ENCODE measurements at regions not wholly inside any gene's neighbourhood (a gene's known extent, or its start where the extent isn't known, plus 50 kb on each side); places are given as distances from the start of the nearest gene placed in this dataset.

DNA sequence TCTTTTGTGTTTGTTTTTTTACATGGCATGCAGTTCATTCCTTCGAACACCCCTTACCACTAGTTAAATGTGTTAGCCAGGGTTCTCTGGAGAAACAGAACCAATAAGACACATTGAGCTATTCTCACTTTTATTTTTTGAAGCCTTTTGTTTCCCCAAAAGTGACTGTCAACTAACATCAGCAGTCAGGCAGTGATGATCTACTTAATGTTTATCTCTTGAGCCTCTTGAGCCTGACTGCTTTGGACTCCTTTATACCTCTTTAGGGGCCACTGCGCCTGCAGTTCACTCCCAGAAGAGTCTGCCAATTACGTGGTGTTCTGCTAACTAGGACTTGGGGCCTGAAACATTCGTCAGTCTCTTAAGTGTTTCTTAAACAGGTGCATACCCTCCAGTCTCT, 163.7 kb upstream of the FLRT2 start:
- H3K27ac ChIP-seq, result no peak overlapping the region
- no peaks in the 10 kb centered on the region for H3K9me2 ChIP-seq (replicated peaks; ENCODE audit: insufficient read depth)
- H3K4me2 ChIP-seq, result no peak overlapping the region
- DNase-seq (ENCODE audit: low spot score), result no peak
- H3K9me3 ChIP-seq (ENCODE audit: low read depth), result no peaks in the 10 kb centered on the region
- H3K4me3 ChIP-seq, result no peak overlapping the region
- no peak overlapping the region for H2AFZ ChIP-seq
- TF ChIP-seq EZH2 (IDR thresholded peaks at IDR 0.05; ENCODE audit: borderline replicate concordance), result no peak
- no peak for TF ChIP-seq EZH2phosphoT487 (IDR thresholded peaks at IDR 0.05; ENCODE audit: low read depth, severe bottlenecking, unreplicated experiment)
- TF ChIP-seq, protein P1, sequence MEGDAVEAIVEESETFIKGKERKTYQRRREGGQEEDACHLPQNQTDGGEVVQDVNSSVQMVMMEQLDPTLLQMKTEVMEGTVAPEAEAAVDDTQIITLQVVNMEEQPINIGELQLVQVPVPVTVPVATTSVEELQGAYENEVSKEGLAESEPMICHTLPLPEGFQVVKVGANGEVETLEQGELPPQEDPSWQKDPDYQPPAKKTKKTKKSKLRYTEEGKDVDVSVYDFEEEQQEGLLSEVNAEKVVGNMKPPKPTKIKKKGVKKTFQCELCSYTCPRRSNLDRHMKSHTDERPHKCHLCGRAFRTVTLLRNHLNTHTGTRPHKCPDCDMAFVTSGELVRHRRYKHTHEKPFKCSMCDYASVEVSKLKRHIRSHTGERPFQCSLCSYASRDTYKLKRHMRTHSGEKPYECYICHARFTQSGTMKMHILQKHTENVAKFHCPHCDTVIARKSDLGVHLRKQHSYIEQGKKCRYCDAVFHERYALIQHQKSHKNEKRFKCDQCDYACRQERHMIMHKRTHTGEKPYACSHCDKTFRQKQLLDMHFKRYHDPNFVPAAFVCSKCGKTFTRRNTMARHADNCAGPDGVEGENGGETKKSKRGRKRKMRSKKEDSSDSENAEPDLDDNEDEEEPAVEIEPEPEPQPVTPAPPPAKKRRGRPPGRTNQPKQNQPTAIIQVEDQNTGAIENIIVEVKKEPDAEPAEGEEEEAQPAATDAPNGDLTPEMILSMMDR (IDR thresholded peaks at IDR 0.05; ENCODE audit: poor library complexity), result no peak
- H4K20me1 ChIP-seq (ENCODE audit: insufficient read depth, poor library complexity, severe bottlenecking), result no peaks in the 10 kb centered on the region
- H3K4me1 ChIP-seq (ENCODE audit: insufficient read depth), result peaks cover 6% of the 10 kb centered on the region
- no peaks in the 10 kb centered on the region for H3K27me3 ChIP-seq
- WGBS (ENCODE audit: low lambda C conversion rate, missing lambda C conversion rate), result 86% methylated on average over 4 of the region's 4 CpGs
- no peaks in the 10 kb centered on the region for H3K79me2 ChIP-seq
- no peaks in the 10 kb centered on the region for H3K36me3 ChIP-seq (replicated peaks; ENCODE audit: insufficient read depth, low read depth)

DNA sequence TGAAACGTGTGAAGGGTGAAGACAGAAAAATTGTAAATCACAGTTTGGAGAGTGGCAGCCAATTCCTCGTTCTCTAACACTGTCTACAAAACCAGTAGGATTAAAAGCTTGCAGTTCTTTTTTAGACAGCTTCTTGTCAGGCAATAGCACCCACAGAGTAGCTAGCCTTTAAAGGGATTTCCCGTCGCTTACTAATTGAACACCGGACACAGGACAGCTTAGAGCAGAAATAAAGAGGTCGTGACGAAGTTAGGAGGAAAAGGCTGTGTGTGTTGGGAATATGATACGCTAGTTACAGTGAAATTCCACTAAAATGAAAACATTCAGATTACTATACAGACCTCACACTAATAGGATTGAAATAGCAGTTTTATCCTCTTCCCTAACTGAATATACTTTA, 149.1 kb upstream of the FLRT2 start:
- no peaks in the 10 kb centered on the region for H3K9me2 ChIP-seq (replicated peaks; ENCODE audit: insufficient read depth)
- 58% methylated on average over 8 of the region's 8 CpGs for WGBS (ENCODE audit: low lambda C conversion rate, missing lambda C conversion rate)
- no peak for TF ChIP-seq EZH2phosphoT487 (IDR thresholded peaks at IDR 0.05; ENCODE audit: low read depth, severe bottlenecking, unreplicated experiment)
- TF ChIP-seq EZH2 (IDR thresholded peaks at IDR 0.05; ENCODE audit: borderline replicate concordance), result no peak
- TF ChIP-seq, protein P1 (IDR thresholded peaks at IDR 0.05; ENCODE audit: poor library complexity), result no peak
- no peaks in the 10 kb centered on the region for H3K27me3 ChIP-seq
- H2AFZ ChIP-seq, result peak overlapping the region; percentile 17
- no peaks in the 10 kb centered on the region for H3K4me1 ChIP-seq (ENCODE audit: insufficient read depth)
- no peak overlapping the region for H3K27ac ChIP-seq
- H3K4me3 ChIP-seq, result no peak overlapping the region
- H3K9me3 ChIP-seq (ENCODE audit: low read depth), result no peaks in the 10 kb centered on the region
- H3K79me2 ChIP-seq, result no peaks in the 10 kb centered on the region
- DNase-seq (ENCODE audit: low spot score), result no peak
- H4K20me1 ChIP-seq (ENCODE audit: insufficient read depth, poor library complexity, severe bottlenecking), result no peaks in the 10 kb centered on the region
- H3K36me3 ChIP-seq (replicated peaks; ENCODE audit: insufficient read depth, low read depth), result no peaks in the 10 kb centered on the region
- no peak overlapping the region for H3K4me2 ChIP-seq

DNA sequence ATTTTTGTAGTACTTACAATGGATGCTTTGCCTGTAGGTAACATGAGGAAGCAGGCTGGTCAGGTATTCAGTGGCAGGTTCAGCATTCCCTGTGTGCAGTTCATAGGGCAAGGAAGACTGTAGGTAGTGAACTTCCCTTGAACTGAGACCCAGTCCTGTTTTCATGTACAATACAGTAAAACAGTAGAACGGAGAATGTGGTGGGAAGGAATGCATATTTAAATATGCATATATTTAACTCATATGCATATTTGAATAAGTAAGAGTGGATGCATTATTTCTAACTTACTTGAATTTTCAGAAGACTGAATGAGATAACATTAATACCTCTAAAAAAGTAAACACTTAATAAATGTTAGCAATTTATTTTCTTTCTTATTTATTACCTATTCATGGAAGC, 147.6 kb upstream of the FLRT2 start:
- no peaks in the 10 kb centered on the region for H3K9me3 ChIP-seq (ENCODE audit: low read depth)
- no peak for DNase-seq (ENCODE audit: low spot score)
- no peaks in the 10 kb centered on the region for H3K79me2 ChIP-seq
- no peak overlapping the region for H3K4me2 ChIP-seq
- H3K9me2 ChIP-seq (replicated peaks; ENCODE audit: insufficient read depth), result no peaks in the 10 kb centered on the region
- H3K36me3 ChIP-seq (replicated peaks; ENCODE audit: insufficient read depth, low read depth), result no peaks in the 10 kb centered on the region
- no peak overlapping the region for H3K4me3 ChIP-seq
- H3K27me3 ChIP-seq, result no peaks in the 10 kb centered on the region
- no peak overlapping the region for H3K27ac ChIP-seq
- 100% methylated on average over 1 of the region's 1 CpG for WGBS (ENCODE audit: low lambda C conversion rate, missing lambda C conversion rate)
- H4K20me1 ChIP-seq (ENCODE audit: insufficient read depth, poor library complexity, severe bottlenecking), result no peaks in the 10 kb centered on the region
- H2AFZ ChIP-seq, result no peak overlapping the region
- TF ChIP-seq, protein P1 (IDR thresholded peaks at IDR 0.05; ENCODE audit: poor library complexity), result no peak
- TF ChIP-seq EZH2 (IDR thresholded peaks at IDR 0.05; ENCODE audit: borderline replicate concordance) (no peak), EZH2phosphoT487 (IDR thresholded peaks at IDR 0.05; ENCODE audit: low read depth, severe bottlenecking, unreplicated experiment) (no peak)
- H3K4me1 ChIP-seq (ENCODE audit: insufficient read depth), result no peaks in the 10 kb centered on the region

DNA sequence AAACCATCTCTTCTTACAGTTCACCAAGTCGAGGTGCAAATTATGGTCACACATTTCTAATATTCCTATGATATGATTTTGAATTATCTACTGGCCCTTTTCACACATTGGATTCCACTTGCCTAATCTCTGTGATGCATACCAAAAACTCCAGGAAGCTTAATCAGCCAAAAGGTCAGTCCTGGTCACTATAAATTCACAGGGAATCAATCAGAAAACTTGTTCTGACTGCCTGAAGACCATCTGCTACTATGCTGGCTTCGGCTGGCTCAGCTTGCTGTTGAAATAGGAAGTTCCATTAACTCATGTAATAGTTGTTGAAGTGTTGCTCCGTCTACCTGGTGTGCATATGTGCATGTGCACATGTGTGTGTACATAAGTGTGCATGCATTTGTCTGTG, 142.8 kb upstream of the FLRT2 start:
- no peak overlapping the region for H3K27ac ChIP-seq
- H3K36me3 ChIP-seq (replicated peaks; ENCODE audit: insufficient read depth, low read depth), result no peaks in the 10 kb centered on the region
- no peaks in the 10 kb centered on the region for H3K9me3 ChIP-seq (ENCODE audit: low read depth)
- no peak for DNase-seq (ENCODE audit: low spot score)
- no peak overlapping the region for H3K4me2 ChIP-seq
- no peaks in the 10 kb centered on the region for H4K20me1 ChIP-seq (ENCODE audit: insufficient read depth, poor library complexity, severe bottlenecking)
- WGBS (ENCODE audit: low lambda C conversion rate, missing lambda C conversion rate), result 83% methylated on average over 3 of the region's 3 CpGs
- H3K27me3 ChIP-seq, result no peaks in the 10 kb centered on the region
- no peaks in the 10 kb centered on the region for H3K9me2 ChIP-seq (replicated peaks; ENCODE audit: insufficient read depth)
- H3K4me3 ChIP-seq, result no peak overlapping the region
- H3K79me2 ChIP-seq, result no peaks in the 10 kb centered on the region
- TF ChIP-seq EZH2 (IDR thresholded peaks at IDR 0.05; ENCODE audit: borderline replicate concordance) (no peak), EZH2phosphoT487 (IDR thresholded peaks at IDR 0.05; ENCODE audit: low read depth, severe bottlenecking, unreplicated experiment) (no peak)
- TF ChIP-seq, protein P1 (IDR thresholded peaks at IDR 0.05; ENCODE audit: poor library complexity), result no peak
- H2AFZ ChIP-seq, result no peak overlapping the region
- no peaks in the 10 kb centered on the region for H3K4me1 ChIP-seq (ENCODE audit: insufficient read depth)
